ENCODE measurements at regions not wholly inside any gene's neighbourhood (a gene's known extent, or its start where the extent isn't known, plus 50 kb on each side); places are given as distances from the start of the nearest gene placed in this dataset.
"Not testable (repeated sequence)": the region's sequence is repeated elsewhere in the genome, so short reads cannot be mapped to it uniquely, and the experiment has no call there.

GRCh38 chr14:27672811-27673737 is 1075.2 kb upstream of the NOVA1 start:
- H3K9me3 ChIP-seq (ENCODE audit: control insufficient read depth in 2 of 2, insufficient read depth in 1 of 2, low read depth in 1 of 2, low read length in 1 of 2); H3K4me1 ChIP-seq (ENCODE audit: control insufficient read depth in 2 of 2, insufficient read depth in 2 of 2, low read length in 1 of 2); H3K36me3 ChIP-seq (ENCODE audit: control insufficient read depth in 2 of 2, insufficient read depth in 2 of 2, low read length in 1 of 2); H3K27ac ChIP-seq (ENCODE audit: low read depth in 2 of 2, low read length in 1 of 2); H3K27me3 ChIP-seq (ENCODE audit: control insufficient read depth in 1 of 2, insufficient read depth in 2 of 2, low read length in 2 of 2); H3K4me3 ChIP-seq (ENCODE audit: low read depth in 1 of 2, low read length in 2 of 2): not testable (repeated sequence)
- WGBS, 2 donors: 88 to 91% methylated on average over 27 to 30 of the region's 30 CpGs

DNA sequence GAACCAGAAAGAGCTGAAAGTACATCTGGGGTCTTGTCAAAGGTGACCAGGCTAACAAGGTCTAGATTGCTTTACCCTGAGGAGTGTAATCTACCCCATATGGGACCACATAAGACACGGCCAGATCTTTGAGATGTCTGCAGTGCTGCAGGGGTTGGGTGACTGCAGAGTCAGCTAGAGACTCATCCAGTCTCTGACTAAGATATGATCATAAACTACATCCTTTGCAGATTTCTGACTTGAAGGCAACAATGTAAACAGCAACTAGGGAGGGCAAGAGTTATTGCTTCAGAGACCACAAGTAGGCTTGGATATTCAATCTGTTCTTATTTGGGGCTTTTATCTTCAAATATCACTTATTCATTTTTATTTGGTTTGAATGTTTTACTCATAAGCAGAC is 1080.5 kb upstream of the FOXG1 start:
- Histone ChIP-seq H3K9me3 (ENCODE audit: control insufficient read depth in 2 of 2, insufficient read depth in 1 of 2, low read depth in 1 of 2, low read length in 1 of 2) (no peaks in the 10 kb centered on the region), H3K27ac (ENCODE audit: low read depth in 2 of 2, low read length in 1 of 2) (no peak overlapping the region), H3K4me1 (ENCODE audit: control insufficient read depth in 2 of 2, insufficient read depth in 2 of 2, low read length in 1 of 2) (no peaks in the 10 kb centered on the region), H3K36me3 (ENCODE audit: control insufficient read depth in 2 of 2, insufficient read depth in 2 of 2, low read length in 1 of 2) (no peaks in the 10 kb centered on the region), H3K4me3 (ENCODE audit: low read depth in 1 of 2, low read length in 2 of 2) (no peak overlapping the region), H3K27me3 (ENCODE audit: control insufficient read depth in 1 of 2, insufficient read depth in 2 of 2, low read length in 2 of 2) (no peaks in the 10 kb centered on the region)
- 45 to 62% methylated on average over 1 of the region's 1 CpG for WGBS, 2 donors

DNA sequence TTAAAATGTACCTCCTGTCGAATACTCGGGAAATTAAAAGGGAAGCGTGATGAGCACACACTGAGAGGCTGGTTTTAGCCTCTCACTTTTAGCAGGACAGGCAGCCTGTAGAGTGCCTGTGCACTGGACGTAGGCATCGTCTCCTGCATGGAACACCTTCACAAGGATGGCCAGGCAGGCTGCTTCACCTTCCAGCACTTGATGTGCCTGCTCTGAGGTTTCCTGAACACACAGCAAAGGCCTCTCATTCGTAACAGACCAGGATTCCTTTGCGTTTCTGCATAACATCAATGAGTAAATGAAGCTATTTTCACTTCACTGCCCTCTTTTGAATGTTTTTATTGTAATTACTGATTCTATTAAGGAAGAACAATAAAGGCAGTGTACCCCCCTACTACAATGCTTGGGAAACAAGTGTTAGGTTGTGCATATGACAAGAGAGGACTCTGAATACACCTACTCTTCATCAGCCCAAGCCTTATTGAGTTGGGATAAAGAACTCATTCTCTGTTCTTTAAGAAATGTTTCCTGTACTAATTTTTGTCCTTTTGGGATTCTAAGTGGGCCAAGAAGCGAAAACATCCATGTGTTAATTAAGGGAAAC is 1077.6 kb upstream of the FOXG1 start:
- no peaks in the 10 kb centered on the region for H3K4me1 ChIP-seq (ENCODE audit: control insufficient read depth in 2 of 2, insufficient read depth in 2 of 2, low read length in 1 of 2)
- H3K9me3 ChIP-seq (ENCODE audit: control insufficient read depth in 2 of 2, insufficient read depth in 1 of 2, low read depth in 1 of 2, low read length in 1 of 2): no peaks in the 10 kb centered on the region
- H3K27me3 ChIP-seq (ENCODE audit: control insufficient read depth in 1 of 2, insufficient read depth in 2 of 2, low read length in 2 of 2): no peaks in the 10 kb centered on the region
- H3K27ac ChIP-seq (ENCODE audit: low read depth in 2 of 2, low read length in 1 of 2): no peak overlapping the region
- H3K4me3 ChIP-seq (ENCODE audit: low read depth in 1 of 2, low read length in 2 of 2): no peak overlapping the region
- no peaks in the 10 kb centered on the region for H3K36me3 ChIP-seq (ENCODE audit: control insufficient read depth in 2 of 2, insufficient read depth in 2 of 2, low read length in 1 of 2)
- WGBS, 2 donors: 83 to 87% methylated on average over 8 of the region's 8 CpGs

DNA sequence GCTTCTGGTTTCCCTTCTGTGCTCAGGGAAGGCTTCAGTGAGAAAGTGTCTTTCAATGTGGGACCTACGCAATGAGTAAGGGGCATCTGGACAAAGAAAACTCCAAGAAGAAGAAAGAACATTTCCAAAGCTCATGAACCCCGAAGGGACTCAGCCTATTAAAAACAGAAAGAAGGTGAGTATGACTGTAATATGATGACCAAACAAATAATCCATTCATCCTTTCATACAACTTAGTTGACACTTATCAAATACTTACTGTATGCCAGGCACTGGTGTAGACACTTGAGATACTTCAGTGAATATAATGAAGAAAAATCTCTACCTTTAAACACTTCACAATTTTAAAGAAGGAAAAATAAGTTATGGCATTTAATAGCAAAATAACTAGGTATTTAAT is 1054.2 kb upstream of the FOXG1 start:
- Histone ChIP-seq H3K9me3 (ENCODE audit: control insufficient read depth in 2 of 2, insufficient read depth in 1 of 2, low read depth in 1 of 2, low read length in 1 of 2) (peaks cover 0 to 6% of the 10 kb centered on the region in 2 donors), H3K27ac (ENCODE audit: low read depth in 2 of 2, low read length in 1 of 2) (no peak overlapping the region)
- WGBS, 2 donors: 80 to 90% methylated on average over 2 of the region's 2 CpGs

GRCh38 chr14:27715561-27715960 is 1051.0 kb upstream of the FOXG1 start:
- Histone ChIP-seq H3K36me3 (ENCODE audit: control insufficient read depth in 2 of 2, insufficient read depth in 2 of 2, low read length in 1 of 2) (no peaks in the 10 kb centered on the region), H3K27ac (ENCODE audit: low read depth in 2 of 2, low read length in 1 of 2) (no peak overlapping the region), H3K4me1 (ENCODE audit: control insufficient read depth in 2 of 2, insufficient read depth in 2 of 2, low read length in 1 of 2) (no peaks in the 10 kb centered on the region), H3K9me3 (ENCODE audit: control insufficient read depth in 2 of 2, insufficient read depth in 1 of 2, low read depth in 1 of 2, low read length in 1 of 2) (peaks cover 0 to 6% of the 10 kb centered on the region in 2 donors), H3K4me3 (ENCODE audit: low read depth in 1 of 2, low read length in 2 of 2) (no peak overlapping the region), H3K27me3 (ENCODE audit: control insufficient read depth in 1 of 2, insufficient read depth in 2 of 2, low read length in 2 of 2) (no peaks in the 10 kb centered on the region)

More for the DNA sequence above, 1054.2 kb upstream of the FOXG1 start:
- H3K4me1 ChIP-seq (ENCODE audit: control insufficient read depth in 2 of 2, insufficient read depth in 2 of 2, low read length in 1 of 2): no peaks in the 10 kb centered on the region
- no peaks in the 10 kb centered on the region for H3K27me3 ChIP-seq (ENCODE audit: control insufficient read depth in 1 of 2, insufficient read depth in 2 of 2, low read length in 2 of 2)
- no peak overlapping the region for H3K4me3 ChIP-seq (ENCODE audit: low read depth in 1 of 2, low read length in 2 of 2)
- no peaks in the 10 kb centered on the region for H3K36me3 ChIP-seq (ENCODE audit: control insufficient read depth in 2 of 2, insufficient read depth in 2 of 2, low read length in 1 of 2)

- no peaks in the 10 kb centered on the region for H3K4me1 ChIP-seq (ENCODE audit: control insufficient read depth in 2 of 2, insufficient read depth in 2 of 2, low read length in 1 of 2)
- no peaks in the 10 kb centered on the region for H3K36me3 ChIP-seq (ENCODE audit: control insufficient read depth in 2 of 2, insufficient read depth in 2 of 2, low read length in 1 of 2)
- H3K27me3 ChIP-seq (ENCODE audit: control insufficient read depth in 1 of 2, insufficient read depth in 2 of 2, low read length in 2 of 2): no peaks in the 10 kb centered on the region
- no peak overlapping the region for H3K4me3 ChIP-seq (ENCODE audit: low read depth in 1 of 2, low read length in 2 of 2)
- no peak overlapping the region for H3K27ac ChIP-seq (ENCODE audit: low read depth in 2 of 2, low read length in 1 of 2)
- no peaks in the 10 kb centered on the region for H3K9me3 ChIP-seq (ENCODE audit: control insufficient read depth in 2 of 2, insufficient read depth in 1 of 2, low read depth in 1 of 2, low read length in 1 of 2)
These were observed 1044.8 kb upstream of the FOXG1 start for GRCh38 chr14:27721760-27722159.

GRCh38 chr14:27725482-27725881 is 1041.1 kb upstream of the FOXG1 start:
- Histone ChIP-seq H3K9me3 (ENCODE audit: control insufficient read depth in 2 of 2, insufficient read depth in 1 of 2, low read depth in 1 of 2, low read length in 1 of 2) (no peaks in the 10 kb centered on the region), H3K27ac (ENCODE audit: low read depth in 2 of 2, low read length in 1 of 2) (no peak overlapping the region), H3K4me1 (ENCODE audit: control insufficient read depth in 2 of 2, insufficient read depth in 2 of 2, low read length in 1 of 2) (no peaks in the 10 kb centered on the region), H3K4me3 (ENCODE audit: low read depth in 1 of 2, low read length in 2 of 2) (no peak overlapping the region), H3K27me3 (ENCODE audit: control insufficient read depth in 1 of 2, insufficient read depth in 2 of 2, low read length in 2 of 2) (no peaks in the 10 kb centered on the region), H3K36me3 (ENCODE audit: control insufficient read depth in 2 of 2, insufficient read depth in 2 of 2, low read length in 1 of 2) (no peaks in the 10 kb centered on the region)
- WGBS, 2 donors: 64 to 72% methylated on average over 4 of the region's 4 CpGs

GRCh38 chr14:27727251-27727770 is 1039.3 kb upstream of the FOXG1 start:
- WGBS, 2 donors: 34 to 55% methylated on average over 2 of the region's 2 CpGs
- no peak overlapping the region for H3K27ac ChIP-seq (ENCODE audit: low read depth in 2 of 2, low read length in 1 of 2)
- no peak overlapping the region for H3K4me3 ChIP-seq (ENCODE audit: low read depth in 1 of 2, low read length in 2 of 2)
- no peaks in the 10 kb centered on the region for H3K9me3 ChIP-seq (ENCODE audit: control insufficient read depth in 2 of 2, insufficient read depth in 1 of 2, low read depth in 1 of 2, low read length in 1 of 2)
- H3K36me3 ChIP-seq (ENCODE audit: control insufficient read depth in 2 of 2, insufficient read depth in 2 of 2, low read length in 1 of 2): no peaks in the 10 kb centered on the region
- no peaks in the 10 kb centered on the region for H3K27me3 ChIP-seq (ENCODE audit: control insufficient read depth in 1 of 2, insufficient read depth in 2 of 2, low read length in 2 of 2)
- H3K4me1 ChIP-seq (ENCODE audit: control insufficient read depth in 2 of 2, insufficient read depth in 2 of 2, low read length in 1 of 2): no peaks in the 10 kb centered on the region

- Histone ChIP-seq H3K4me1 (ENCODE audit: control insufficient read depth in 2 of 2, insufficient read depth in 2 of 2, low read length in 1 of 2) (no peaks in the 10 kb centered on the region), H3K36me3 (ENCODE audit: control insufficient read depth in 2 of 2, insufficient read depth in 2 of 2, low read length in 1 of 2) (no peaks in the 10 kb centered on the region), H3K27ac (ENCODE audit: low read depth in 2 of 2, low read length in 1 of 2) (no peak overlapping the region), H3K27me3 (ENCODE audit: control insufficient read depth in 1 of 2, insufficient read depth in 2 of 2, low read length in 2 of 2) (no peaks in the 10 kb centered on the region), H3K9me3 (ENCODE audit: control insufficient read depth in 2 of 2, insufficient read depth in 1 of 2, low read depth in 1 of 2, low read length in 1 of 2) (no peaks in the 10 kb centered on the region), H3K4me3 (ENCODE audit: low read depth in 1 of 2, low read length in 2 of 2) (no peak overlapping the region)
- 41 to 43% methylated on average over 5 of the region's 5 CpGs for WGBS, 2 donors
These were observed 1036.4 kb upstream of the FOXG1 start for GRCh38 chr14:27730204-27730603.

All from esophagus (tissue), 2 donors.